ENCODE measurements at regions not wholly inside any gene's neighbourhood (a gene's known extent, or its start where the extent isn't known, plus 50 kb on each side); places are given as distances from the start of the nearest gene placed in this dataset.

- TF ChIP-seq EZH2 (IDR thresholded peaks at IDR 0.05) (no peak), CTCF (IDR thresholded peaks at IDR 0.05) (no peak), EZH2phosphoT487 (IDR thresholded peaks at IDR 0.05) (no peak)
These were observed 462.9 kb downstream of the TXNL1 start for GRCh38 chr18:56175330-56176001.
